ENCODE measurements at regions not wholly inside any gene's neighbourhood (a gene's known extent, or its start where the extent isn't known, plus 50 kb on each side); places are given as distances from the start of the nearest gene placed in this dataset.
"Not testable (repeated sequence)": the region's sequence is repeated elsewhere in the genome, so short reads cannot be mapped to it uniquely, and the experiment has no call there.

DNA sequence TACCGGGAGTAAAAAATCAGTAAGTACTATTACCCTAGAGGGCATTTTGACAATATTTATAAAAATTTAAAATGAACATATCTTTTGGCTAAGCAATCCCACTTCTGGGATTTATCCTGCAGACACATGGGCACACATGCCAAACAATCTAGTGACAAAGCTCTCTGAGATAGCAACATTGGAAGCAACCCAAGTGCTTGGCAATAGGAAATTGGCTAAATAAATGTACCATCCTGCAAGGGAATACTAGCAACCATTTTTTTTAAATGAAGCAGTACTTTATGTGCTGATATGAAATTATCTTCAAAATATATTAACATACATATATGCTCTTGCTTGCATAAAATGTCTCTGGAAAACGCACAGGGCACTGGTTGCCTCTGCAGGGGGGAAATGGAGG is 133.8 kb downstream of the SNX5 start:
- no peak for DNase-seq

DNA sequence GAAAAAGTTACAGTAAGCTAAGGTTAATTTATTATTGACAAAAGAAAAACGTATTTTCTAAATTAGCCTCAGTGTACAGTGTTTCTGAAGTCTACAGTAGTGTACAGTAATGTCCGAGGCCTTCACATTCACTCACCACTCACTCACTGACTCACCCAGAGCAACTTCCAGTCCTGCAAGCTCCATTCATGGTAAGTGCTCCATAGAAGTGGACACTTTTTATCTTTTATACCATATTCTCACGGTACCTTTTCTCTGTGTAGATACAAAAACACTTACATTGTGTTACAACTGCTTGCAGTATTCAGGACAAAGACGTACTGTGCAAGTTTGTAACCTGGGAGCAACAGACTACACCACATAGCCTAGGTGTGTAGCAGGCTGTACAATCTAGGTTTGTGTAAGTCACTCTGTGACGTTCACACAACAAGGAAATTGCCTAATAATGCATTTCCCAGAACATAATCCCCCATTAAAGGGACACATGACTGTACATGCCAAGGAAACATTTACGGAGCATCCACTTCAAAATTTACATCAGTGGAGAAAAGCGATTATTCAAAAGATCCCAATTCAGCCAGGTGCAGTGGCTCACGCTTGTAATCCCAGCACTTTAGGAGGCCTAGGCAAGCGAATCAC is 133.4 kb downstream of the BANF2 start:
- DNase-seq = no peak

DNA sequence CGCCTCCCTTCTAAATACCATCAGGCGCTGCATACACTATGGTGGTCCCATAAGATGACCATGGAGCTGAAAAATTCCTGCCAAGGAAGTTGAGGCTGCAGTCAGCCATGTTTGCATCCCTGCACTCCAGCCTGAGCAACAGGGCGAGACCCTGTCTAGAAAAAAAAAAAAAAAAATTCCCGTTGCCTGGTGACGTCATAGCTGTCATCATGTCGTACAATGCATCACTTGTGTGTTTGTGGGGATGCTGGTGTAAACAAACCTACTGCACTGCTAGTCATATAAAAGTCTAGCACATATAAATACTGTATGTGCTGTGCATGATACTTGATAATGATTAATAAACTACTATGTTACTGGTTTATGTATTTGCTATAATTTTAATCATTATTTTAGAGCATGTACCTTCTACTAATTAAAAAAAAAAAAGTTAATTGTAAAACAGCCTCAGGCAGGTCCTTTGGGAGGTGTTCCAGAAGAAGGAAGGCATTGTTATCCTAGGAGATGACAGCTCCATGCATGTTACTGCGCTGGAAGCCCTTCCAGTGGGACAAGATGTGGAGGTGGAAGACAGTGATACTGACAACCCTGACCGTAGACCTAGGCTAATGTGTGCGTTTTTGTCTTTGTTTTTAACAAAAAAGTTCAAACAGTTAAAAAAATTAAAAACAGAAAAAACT is 132.6 kb downstream of the BANF2 start:
- no peak for DNase-seq

GRCh38 chr20:17828598-17829144 is 128.9 kb downstream of the BANF2 start:
- DNase-seq = no peak

DNA sequence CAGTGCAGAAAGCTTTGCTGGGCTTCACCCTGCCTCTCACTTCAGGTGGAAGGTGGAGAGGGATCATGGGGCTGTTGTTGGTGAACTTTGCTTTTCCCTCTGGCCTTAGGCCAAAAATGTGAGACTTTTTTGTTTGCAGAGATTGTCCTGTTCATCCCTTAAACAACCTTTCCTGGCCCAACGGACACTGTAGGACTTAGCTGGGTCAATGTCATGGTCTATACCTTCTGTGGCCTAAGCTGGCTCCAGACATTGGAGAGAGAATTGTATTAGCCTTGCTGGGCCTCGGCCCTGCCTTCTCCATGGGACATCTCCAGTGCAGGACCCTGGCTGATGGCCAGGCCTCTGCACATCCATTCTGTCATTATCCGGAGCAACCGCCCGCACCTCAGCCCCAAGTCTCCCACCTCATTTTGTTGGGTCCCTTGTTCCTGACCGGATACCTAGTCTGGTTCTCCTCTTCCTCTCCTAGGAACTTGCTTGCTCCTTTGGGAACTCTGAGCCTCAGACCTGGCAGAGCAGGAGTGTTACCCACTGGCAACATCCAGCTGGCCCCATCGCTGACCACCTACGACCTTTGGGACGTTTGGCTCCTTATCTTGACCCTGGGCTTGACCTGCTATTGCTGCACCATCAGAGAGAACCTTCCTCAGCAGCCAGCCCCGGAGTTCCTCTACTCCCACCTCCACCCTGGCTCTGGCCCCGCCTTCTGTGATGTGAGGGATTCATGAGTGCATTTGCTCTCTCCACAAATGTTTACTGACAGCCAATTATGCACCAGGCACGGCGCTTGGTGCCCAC is 128.2 kb downstream of the BANF2 start:
- no peak for DNase-seq

DNA sequence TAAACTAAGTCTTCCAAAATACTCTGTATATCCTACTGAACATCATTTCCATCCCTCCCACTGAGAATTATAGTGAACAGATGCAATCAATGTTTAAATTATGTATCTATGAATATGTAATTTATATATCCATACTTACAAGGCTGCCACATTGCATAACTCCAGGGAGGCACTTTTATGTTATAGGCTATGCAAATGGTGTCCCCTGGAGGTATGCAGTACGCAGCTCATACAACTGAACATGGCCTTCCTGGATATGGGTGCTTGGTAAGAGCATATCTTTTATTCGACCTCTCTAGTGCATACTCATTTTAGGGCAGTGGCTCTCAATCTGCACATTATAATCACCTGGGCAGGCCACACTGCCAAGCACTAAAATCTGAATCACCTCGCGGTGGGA is 127.3 kb downstream of the BANF2 start:
- no peak for DNase-seq

DNA sequence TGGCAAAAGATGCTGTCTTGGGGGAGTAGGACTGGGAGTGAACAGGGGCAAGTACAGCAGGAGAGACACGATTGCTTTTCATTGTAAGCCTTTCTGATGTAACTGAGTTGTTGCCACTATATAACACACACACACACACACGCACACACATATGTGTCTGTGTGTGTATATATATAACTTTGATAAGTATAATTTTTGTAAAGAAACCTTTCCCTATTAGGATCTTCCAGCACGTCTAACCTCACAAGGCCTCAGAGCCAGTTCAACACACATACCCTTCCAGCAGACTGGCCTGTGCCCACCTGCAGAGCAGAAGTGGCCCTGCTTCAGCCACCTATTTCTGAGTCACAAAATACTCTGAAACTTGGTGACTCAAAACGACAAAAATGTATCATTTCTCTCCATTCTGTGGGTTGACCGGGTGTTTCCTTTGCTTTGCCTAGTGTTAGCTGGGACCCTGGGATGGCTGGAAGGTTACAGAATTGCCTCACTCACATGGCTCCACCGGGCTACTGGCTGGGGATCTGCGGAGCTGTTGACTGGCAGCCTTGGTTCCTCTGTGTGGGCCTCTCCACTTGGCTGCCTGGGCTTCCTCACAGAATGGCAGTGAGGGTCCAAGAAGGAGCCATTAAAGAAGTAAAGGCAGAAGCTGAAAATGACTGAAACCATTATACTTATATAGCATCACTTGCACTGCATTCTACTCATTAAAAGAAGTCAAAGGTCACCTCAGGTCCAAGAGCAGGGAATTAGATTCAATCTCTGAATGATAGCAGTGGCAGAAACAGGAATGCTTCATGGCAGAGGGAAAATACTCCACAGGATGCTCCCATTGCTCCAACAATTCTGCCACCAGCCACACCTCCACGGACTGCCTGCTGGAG is 126.4 kb downstream of the BANF2 start:
- peak; percentile 28 to 44 for DNase-seq

- DNase-seq = no peak
Measured at GRCh38 chr20:17825252-17825959, 125.6 kb downstream of the BANF2 start.

- DNase-seq = no peak
Measured at GRCh38 chr20:17824676-17825251, 125.0 kb downstream of the BANF2 start.

DNA sequence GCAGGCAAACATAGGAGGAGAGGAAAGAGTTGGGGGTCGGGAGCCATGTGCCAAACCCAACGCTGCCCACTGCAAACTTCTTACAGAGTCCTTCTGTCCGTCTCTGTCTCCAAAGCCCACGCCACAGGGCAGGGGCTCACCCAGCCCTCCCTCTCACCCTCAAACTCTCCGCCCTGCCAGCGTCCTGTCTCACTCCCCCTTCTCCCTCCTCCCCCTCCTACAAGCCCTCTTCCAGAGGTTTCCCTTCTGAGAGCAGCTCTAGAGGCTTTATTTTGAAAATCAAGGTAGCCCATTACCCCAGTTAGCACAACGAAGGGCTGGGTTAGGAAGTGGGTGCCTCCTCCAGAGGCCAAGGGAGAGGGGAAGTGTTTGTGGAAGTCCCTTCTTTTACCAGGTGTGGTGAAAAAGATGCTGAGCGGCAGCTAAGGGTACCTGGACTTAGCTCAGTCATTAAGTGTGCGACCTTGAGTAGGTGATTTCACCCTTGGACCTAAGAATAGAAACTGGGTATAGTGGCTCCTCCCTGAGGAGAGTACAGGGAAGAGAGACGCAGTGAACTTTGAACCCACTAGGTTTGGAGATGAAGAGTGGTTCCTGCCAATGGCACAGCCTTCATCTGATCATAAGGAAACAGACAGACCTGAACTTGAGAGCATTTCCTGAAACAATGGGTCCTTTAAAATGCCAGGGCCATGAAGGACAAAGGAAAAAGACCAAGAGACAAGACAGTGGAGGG is 123.8 kb downstream of the BANF2 start:
- no peak for DNase-seq

- DNase-seq = no peak
Measured at GRCh38 chr20:17822540-17823408, 123.0 kb downstream of the BANF2 start.

- no peak for DNase-seq
Measured at GRCh38 chr20:17822039-17822438, 122.3 kb downstream of the BANF2 start.

DNA sequence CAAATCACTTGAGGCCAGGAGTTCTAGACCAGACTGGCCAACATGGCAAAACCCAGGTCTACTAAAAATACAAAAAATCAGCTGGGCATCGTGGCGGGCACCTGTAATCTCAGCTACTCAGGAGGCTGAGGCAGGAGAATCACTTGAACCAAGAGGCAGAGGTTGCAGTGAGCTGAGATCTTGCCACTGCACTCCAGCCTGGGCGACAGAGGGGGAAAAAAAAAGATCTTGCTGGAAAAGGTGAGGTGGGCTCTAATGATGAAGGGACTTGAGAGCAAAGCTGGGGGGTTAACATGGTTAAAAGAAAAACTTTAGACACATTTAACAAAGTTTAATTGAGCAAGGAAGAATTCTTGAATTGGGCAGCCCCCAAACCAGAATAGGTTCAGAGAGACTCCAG is 121.8 kb downstream of the BANF2 start:
- not testable (repeated sequence) for DNase-seq

DNA sequence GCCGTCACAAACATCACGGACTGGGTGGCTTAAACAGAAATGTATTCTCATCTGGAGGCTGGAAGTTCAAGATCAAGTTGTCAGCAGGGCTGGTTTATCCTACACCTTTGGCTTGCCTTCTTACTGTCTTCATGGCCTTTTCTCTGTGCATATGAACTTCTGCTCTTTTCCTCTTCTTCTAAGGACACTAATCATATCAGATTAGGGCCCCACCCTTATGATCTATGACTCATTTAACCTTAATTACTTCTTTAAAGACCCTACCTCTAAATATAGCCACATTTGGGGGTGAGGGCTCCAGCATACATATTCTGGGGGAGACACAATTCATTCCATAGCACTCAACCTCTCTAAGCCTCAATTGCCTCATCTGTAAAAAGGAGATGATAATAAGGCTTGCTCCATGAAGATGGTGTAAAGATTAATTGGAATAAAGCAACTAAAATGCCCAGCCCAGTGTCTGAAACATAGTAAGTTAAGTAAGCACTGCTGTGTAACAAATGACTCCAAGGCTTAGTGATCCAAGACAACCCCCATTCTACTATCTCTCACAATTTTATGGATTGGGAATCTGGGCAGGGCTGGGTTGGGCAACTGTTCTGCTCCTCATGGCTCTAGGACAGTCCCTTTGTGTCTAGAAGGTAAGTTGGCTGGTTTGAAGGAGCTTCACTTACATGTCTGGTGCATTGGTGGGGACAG is 119.8 kb downstream of the BANF2 start:
- DNase-seq = no peak

GRCh38 chr20:17818187-17818586 is 118.4 kb downstream of the BANF2 start:
- no peak for DNase-seq

DNA sequence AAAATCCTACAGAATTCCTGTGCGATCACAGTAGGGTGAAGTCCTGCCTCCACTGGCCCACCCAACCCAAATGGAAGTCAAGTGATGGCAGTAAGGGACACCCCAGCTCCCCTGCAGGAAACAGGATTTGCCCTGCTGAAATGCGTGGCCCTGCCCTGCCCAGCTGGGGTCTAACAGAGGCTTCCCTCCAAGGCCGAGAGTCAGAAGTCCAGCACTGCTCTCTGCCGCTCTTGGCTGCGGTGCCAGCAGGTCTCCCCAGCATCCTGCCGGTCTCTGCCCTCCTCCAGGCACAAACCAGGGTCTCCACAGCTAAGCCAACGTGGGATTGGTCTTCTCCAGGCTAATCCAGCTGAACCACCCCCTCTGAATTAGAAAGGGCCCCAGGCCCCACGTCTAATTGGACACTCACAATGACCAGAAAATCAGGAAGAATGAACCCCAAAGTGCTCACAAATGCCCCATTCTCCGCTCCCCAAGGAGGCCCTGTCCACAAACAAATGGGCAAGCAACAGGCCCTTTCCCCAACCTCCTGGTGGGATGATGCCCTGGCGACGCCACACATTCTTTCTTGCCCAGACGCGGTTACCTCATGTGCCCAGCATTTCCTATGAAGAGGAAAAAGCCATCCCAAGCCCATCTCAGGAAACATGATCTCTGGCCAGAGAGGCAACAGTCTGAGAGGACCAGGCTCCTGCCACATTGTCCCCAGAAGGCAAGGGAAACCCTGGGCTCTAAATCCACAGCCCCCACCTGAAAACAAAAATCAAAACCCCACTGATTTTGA is 117.2 kb downstream of the BANF2 start:
- no peak for DNase-seq

GRCh38 chr20:17811628-17811965 is 111.8 kb downstream of the BANF2 start:
- no peak for DNase-seq

- DNase-seq = no peak
Measured at GRCh38 chr20:17810847-17811627, 111.3 kb downstream of the BANF2 start.

All from activated CD4-positive, alpha-beta T cell treated with anti-CD3 and anti-CD28 coated beads, Interleukin-2, amount 50 U/mL, for 48 hours (primary cell).